Hepatocyte (in vitro differentiated cells): ENCODE measurements at regions not wholly inside any gene's neighbourhood (a gene's known extent, or its start where the extent isn't known, plus 50 kb on each side); places are given as distances from the start of the nearest gene placed in this dataset.

Experiments
- EZH2phosphoT487 ChIP-seq: fragments of 200-600 bp; sonication (generic); IDR thresholded peaks from one replicate; pipeline ENCODE4 v1.6.1; 2018; ENCODE audit warnings: antibody characterized with exemption, mild to moderate bottlenecking, low read depth, moderate library complexity; ENCODE audit not compliant: unreplicated experiment, severe bottlenecking
- TF ChIP-seq, protein P1 (sequence below): fragments of 200-600 bp; sonication (generic); IDR thresholded peaks from 2 replicates; pipeline ENCODE4 v1.5.1; 2016; ENCODE audit warnings: antibody characterized with exemption, mild to moderate bottlenecking; ENCODE audit not compliant: poor library complexity

DNA sequence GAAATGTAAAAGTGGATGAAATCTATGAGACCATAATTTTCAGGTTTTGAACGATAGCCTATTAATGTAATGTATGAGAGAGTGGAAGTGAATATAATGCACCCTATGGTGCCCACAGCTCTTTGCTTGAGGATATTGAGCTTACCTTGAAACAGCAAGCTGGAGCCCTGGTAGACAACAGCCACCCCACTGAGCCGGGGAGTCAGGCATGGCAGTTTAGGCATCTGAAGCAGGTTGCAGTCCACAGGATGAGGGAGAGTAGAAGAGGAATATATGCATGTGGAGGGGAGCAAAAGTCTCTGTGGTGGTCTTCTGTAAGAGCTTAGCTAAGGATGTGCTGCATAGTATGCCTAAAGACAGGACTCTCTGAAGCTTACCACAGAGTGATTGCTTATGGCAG lies 817.3 kb downstream of the DNAJB9 start:
- TF ChIP-seq, protein P1, sequence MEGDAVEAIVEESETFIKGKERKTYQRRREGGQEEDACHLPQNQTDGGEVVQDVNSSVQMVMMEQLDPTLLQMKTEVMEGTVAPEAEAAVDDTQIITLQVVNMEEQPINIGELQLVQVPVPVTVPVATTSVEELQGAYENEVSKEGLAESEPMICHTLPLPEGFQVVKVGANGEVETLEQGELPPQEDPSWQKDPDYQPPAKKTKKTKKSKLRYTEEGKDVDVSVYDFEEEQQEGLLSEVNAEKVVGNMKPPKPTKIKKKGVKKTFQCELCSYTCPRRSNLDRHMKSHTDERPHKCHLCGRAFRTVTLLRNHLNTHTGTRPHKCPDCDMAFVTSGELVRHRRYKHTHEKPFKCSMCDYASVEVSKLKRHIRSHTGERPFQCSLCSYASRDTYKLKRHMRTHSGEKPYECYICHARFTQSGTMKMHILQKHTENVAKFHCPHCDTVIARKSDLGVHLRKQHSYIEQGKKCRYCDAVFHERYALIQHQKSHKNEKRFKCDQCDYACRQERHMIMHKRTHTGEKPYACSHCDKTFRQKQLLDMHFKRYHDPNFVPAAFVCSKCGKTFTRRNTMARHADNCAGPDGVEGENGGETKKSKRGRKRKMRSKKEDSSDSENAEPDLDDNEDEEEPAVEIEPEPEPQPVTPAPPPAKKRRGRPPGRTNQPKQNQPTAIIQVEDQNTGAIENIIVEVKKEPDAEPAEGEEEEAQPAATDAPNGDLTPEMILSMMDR: no peak
- TF ChIP-seq EZH2phosphoT487: no peak
